Anterior cingulate cortex (tissue), 58 donors: ENCODE measurements at regions not wholly inside any gene's neighbourhood (a gene's known extent, or its start where the extent isn't known, plus 50 kb on each side); places are given as distances from the start of the nearest gene placed in this dataset.

Experiments used
- DNase-seq, 58 donors: peaks; one replicate each; lab custom pipeline; 2025; lab: John Stamatoyannopoulos, UW

DNA sequence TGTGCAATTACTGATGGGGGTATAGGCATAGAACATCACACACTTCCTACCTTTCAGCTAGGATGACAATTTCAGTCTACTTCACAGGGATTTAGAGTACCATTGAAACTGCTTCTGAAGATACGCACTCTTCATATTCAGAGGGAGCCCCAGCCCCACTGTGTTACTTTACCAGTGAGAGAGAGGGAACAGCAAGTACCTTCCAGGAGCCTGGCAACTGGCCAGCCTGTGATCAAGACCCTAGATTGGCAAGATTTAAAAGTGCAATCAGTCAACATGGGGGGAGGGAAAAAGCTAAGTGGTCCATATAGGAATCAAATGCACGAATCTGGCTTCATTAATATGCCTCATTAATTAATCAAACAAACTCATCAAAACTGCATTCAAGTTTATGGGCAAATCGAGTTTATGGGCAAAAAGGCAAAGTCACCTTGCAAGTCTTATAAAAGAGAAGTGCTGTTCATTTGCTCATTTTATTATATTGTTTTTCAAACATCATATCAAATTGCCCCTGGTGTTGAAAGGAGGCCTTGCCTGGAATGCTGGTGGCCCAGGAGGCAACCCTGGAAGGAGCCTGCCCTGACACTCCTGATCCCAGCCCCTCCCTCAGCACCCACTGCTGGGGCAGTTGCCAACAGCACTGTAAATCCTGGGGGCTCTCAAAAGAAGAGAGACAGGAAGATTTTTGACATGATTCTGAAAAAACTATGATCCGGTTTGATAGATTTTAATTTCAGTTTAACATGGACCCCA lies 184.9 kb upstream of the DPT start:
- DNase-seq, result no peak

GRCh38 chr1:168917309-168917708 lies 188.3 kb upstream of the DPT start:
- no peak for DNase-seq

DNA sequence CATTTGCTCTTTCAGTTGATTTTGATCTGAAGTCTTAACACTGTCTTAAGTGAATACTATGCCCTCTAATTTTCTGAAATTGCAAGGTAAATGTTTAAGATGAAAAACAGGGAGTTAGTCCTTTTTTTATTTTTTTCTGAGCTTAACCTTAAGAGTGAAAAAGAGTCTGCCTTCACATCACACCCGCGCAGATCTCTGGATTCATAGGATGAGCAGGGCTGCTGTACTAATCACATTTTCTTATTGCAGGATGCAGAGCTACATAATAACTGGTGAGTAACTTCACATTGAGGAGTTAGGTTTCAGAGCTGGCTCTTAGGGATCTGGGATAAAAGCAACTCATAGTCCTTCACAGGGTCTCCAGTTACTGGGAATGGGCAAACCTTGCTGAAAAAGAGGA lies 188.7 kb upstream of the ATP1B1 start:
- DNase-seq, result no peak

GRCh38 chr1:168918860-168919741 lies 187.4 kb upstream of the ATP1B1 start:
- DNase-seq, result peak in 6 of 58 donors; percentile 5 to 55 (median 30)

DNA sequence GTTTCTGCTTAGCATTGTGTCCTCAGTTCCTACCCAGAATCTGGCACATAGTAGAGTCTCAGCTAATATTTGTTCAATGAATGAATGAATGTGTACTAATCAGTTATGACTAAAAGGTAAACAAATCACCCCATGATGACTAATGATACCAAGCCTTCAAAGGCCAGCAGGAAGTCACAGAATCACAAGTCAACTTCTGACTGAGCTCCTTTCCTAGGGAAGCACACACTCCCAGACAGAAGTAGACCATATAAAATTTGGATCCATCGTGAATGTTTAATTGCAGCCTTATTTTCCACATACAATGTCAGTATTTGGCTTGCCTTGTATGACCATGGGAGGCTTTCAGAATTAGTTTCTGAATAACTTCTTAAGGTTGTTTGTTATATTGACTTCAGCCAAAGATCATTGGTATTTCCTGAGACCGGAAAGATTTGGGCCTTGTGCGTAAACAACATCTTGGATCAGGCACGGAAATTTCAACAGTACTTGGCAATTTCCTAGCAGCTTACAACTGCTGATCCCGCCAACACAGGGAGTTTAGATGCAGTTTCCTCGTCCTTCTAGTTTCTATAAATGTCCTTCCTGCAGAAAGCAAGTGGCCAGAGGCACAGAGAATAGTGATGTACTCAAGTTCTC lies 185.9 kb upstream of the ATP1B1 start:
- peak in 4 of 58 donors; percentile 2 to 18 (median 13) for DNase-seq

DNA sequence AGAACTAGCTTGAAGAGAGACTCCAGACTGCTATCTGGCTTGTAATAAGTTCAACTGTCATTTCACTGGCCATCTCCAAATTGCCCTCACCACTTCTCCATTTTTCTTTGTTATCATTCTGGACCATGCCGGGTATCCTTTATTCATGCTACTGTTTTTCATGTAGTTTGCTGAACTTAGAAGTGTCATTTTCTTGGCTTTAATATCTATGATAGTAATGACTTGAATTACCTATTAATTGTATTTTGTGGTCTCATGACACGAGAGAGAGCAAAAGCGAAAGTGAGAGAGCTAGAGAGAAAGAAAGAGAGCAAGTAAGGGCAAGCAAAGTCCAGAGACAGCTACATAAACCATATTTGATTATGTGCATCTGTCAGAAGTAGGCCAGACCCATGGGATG lies 184.9 kb upstream of the ATP1B1 start:
- no peak for DNase-seq

DNA sequence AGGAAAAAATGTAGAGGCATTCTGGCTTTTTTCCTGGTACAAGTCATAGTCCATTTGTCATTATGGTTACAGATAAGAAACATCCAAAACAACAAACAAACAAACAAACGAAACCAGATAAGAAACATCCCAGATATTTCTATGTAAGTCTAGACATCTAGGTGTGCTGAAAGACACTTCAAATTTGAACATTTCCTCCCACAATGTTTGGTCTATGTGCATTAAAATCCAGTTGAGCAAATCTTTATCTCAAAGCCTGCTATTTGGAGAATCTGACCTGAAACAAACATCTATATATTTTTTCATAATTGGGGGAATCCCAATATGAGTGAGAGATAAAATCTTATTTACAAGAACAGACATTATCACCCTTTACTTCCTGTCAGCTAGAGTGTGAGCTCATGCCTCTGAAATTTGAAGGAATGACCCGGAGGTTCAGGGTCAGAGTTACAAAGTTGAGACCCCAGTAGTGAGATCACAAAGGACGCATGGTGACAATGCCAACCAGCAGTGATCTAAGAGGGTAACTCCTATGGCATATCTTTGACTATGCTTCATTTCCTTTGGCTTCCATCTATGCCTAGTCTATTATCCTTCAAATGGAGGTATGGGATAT lies 182.9 kb upstream of the ATP1B1 start:
- DNase-seq, result no peak

- no peak for DNase-seq
These were observed 181.5 kb upstream of the ATP1B1 start for GRCh38 chr1:168924976-168925375.

DNA sequence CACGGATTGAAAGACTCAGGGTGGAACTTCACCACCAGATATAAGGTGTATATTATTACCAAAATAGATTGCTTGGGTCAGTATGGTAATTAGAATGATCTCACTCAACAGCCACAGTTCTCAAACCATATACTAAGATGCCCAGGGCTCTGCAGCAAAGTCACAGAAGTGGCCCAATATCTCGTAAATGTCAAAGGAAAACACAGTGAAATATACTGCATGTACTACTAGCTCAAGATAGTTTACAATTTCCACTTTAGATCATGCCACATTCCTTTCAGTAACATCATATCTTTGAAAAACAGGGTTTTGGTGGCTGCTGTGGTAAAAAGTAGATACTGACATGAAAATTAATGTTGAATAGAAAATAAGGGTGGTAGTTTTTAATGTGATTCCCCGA lies 180.3 kb upstream of the ATP1B1 start:
- no peak for DNase-seq

GRCh38 chr1:168932539-168932938 lies 174.0 kb upstream of the ATP1B1 start:
- DNase-seq, result no peak

- no peak for DNase-seq
These were observed 173.2 kb upstream of the ATP1B1 start for GRCh38 chr1:168933141-168933805.

- DNase-seq, result no peak
These were observed 167.2 kb upstream of the ATP1B1 start for GRCh38 chr1:168939110-168939946.

- no peak for DNase-seq
These were observed 166.6 kb upstream of the ATP1B1 start for GRCh38 chr1:168939947-168940223.

- no peak for DNase-seq
These were observed 164.8 kb upstream of the ATP1B1 start for GRCh38 chr1:168941640-168942039.

DNA sequence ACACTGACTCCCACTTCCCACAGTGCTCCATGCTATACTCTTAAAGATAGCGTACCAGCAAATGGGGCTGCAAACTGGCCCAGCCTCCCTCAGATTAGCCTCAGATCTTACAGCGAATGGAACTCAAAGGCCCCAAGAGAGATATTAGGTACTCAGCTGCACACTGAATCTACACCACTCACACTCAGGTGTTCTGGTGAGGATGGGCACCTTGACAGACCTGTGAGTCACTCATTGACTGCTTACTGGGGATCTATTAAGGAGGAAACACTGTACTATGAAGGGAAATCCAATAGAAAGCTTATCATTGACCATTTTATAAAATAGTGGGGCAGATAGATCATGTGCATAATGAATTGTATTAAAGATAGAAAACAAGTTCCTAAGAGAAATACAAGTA lies 164.3 kb upstream of the ATP1B1 start:
- DNase-seq, result no peak

DNA sequence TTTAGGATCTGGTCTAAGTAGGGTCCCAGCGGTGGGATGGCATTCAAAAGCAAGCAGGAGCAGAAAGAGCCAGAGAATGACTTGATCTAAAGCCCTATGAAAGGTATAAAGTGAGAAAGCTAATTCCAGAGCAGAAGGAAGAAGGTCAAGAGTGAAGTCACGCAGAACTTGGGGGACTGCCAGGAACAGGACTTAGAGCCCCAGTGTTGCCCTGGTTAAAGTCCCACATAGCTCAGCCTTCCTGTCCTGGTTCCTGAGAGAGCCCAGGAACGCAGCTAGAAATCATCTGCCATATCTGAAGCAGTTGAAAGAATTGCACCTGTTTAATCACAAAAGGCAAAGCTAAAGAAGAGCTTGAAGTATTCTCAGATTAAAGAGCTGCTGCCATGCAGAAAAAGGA lies 160.6 kb upstream of the ATP1B1 start:
- peak in 3 of 58 donors; percentile 2 to 23 (median 3) for DNase-seq

- DNase-seq, result no peak
These were observed 159.4 kb upstream of the ATP1B1 start for GRCh38 chr1:168947041-168947440.

GRCh38 chr1:168949672-168950071 lies 156.8 kb upstream of the ATP1B1 start:
- no peak for DNase-seq

DNA sequence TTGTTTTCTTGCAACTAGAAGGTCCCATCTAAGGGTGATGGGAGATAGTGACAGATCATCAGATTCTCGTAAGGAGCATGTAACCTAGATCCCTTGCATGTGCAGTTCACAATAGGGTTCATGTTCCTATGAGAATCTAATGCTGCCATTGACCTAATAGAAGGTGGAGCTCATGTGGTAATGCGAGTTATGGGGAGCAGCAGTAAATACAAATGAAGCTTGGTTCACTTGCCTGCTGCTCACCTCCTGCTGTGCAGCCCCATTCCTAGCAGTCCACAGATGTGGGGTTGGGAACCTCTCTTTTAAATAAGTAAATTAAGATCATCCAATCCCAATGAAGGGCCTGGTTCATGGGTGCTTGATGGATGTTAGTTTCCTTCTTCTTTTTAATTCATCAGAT lies 148.7 kb upstream of the ATP1B1 start:
- DNase-seq, result no peak
